ENCODE measurements at regions not wholly inside any gene's neighbourhood (a gene's known extent, or its start where the extent isn't known, plus 50 kb on each side); places are given as distances from the start of the nearest gene placed in this dataset.

DNA sequence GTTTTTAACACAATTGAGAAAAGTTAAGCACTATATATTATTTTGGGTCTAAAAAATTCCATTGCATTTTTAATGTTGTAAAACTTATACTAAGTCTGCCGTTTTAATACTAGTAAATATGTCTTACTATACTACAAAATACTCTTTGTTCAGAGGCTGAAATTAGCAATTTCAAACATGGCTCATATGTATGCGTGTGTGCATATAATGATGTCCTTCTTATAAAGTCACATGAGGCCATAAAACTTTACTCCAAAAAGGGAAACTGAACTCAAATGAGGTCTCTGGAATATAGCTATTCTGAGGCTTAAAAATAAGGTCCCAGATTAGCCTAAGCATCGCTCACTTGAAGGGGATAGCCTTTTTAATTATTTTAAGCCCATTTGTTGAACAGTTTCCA is 224.0 kb downstream of the MYLK4 start:
- no peak for TF ChIP-seq CTCF (conservative IDR thresholded peaks at IDR 0.05; ENCODE audit: low read depth, low read length)
- no peak for TF ChIP-seq EZH2phosphoT487 (IDR thresholded peaks at IDR 0.05; ENCODE audit: borderline replicate concordance, low read length)
- TF ChIP-seq EZH2 (IDR thresholded peaks at IDR 0.05; ENCODE audit: low read length, unreplicated experiment): no peak

All from PC-3 (cell line).